ENCODE measurements at regions not wholly inside any gene's neighbourhood (a gene's known extent, or its start where the extent isn't known, plus 50 kb on each side); places are given as distances from the start of the nearest gene placed in this dataset.

GRCh38 chr17:77497578-77497934 lies 356.8 kb downstream of the SEC14L1 start:
- TF ChIP-seq CTCF (IDR thresholded peaks at IDR 0.05; ENCODE audit: low read depth, low read length) (no peak), EZH2phosphoT487 (IDR thresholded peaks at IDR 0.05; ENCODE audit: low read depth) (no peak)
- Histone ChIP-seq H3K4me3 (ENCODE audit: low read length) (no peak overlapping the region), H3K9me3 (ENCODE audit: insufficient read depth, low read length) (no peaks in the 10 kb centered on the region), H3K4me2 (ENCODE audit: low read length) (no peak overlapping the region), H3K27ac (ENCODE audit: low read length) (no peak overlapping the region), H4K20me1 (ENCODE audit: insufficient read depth, low read length) (0 out of 2 replicates have a peak, but pooled peaks cover 2% of the 10 kb centered on the region), H3K9ac (ENCODE audit: low read length) (no peak overlapping the region), H3K27me3 (ENCODE audit: low read depth, low read length) (no peaks in the 10 kb centered on the region), H3K4me1 (ENCODE audit: low read length) (no peaks in the 10 kb centered on the region), H3K79me2 (ENCODE audit: low read length) (no peaks in the 10 kb centered on the region), H3K36me3 (replicated peaks; ENCODE audit: low read depth, low read length) (no peaks in the 10 kb centered on the region), H2AFZ (ENCODE audit: low read depth, low read length) (no peak overlapping the region)

- H3K79me2 ChIP-seq (ENCODE audit: low read length): no peaks in the 10 kb centered on the region
- no peak overlapping the region for H3K4me2 ChIP-seq (ENCODE audit: low read length)
- no peak overlapping the region for H3K9ac ChIP-seq (ENCODE audit: low read length)
- no peaks in the 10 kb centered on the region for H3K9me3 ChIP-seq (ENCODE audit: insufficient read depth, low read length)
- H3K27me3 ChIP-seq (ENCODE audit: low read depth, low read length): no peaks in the 10 kb centered on the region
- H4K20me1 ChIP-seq (ENCODE audit: insufficient read depth, low read length): 0 out of 2 replicates have a peak, but pooled peaks cover 2% of the 10 kb centered on the region
- TF ChIP-seq EZH2phosphoT487 (IDR thresholded peaks at IDR 0.05; ENCODE audit: low read depth) (no peak), CTCF (IDR thresholded peaks at IDR 0.05; ENCODE audit: low read depth, low read length) (no peak)
- H3K4me3 ChIP-seq (ENCODE audit: low read length): no peak overlapping the region
- no peak overlapping the region for H2AFZ ChIP-seq (ENCODE audit: low read depth, low read length)
- no peaks in the 10 kb centered on the region for H3K4me1 ChIP-seq (ENCODE audit: low read length)
- no peaks in the 10 kb centered on the region for H3K36me3 ChIP-seq (replicated peaks; ENCODE audit: low read depth, low read length)
- no peak overlapping the region for H3K27ac ChIP-seq (ENCODE audit: low read length)
Observed at GRCh38 chr17:77498091-77498741, 357.4 kb downstream of the SEC14L1 start.

- no peak overlapping the region for H3K4me3 ChIP-seq (ENCODE audit: low read length)
- H3K4me2 ChIP-seq (ENCODE audit: low read length): no peak overlapping the region
- no peaks in the 10 kb centered on the region for H3K79me2 ChIP-seq (ENCODE audit: low read length)
- 0 out of 2 replicates have a peak, but pooled peaks cover 2% of the 10 kb centered on the region for H4K20me1 ChIP-seq (ENCODE audit: insufficient read depth, low read length)
- no peak overlapping the region for H3K27ac ChIP-seq (ENCODE audit: low read length)
- H3K9me3 ChIP-seq (ENCODE audit: insufficient read depth, low read length): no peaks in the 10 kb centered on the region
- H3K9ac ChIP-seq (ENCODE audit: low read length): no peak overlapping the region
- TF ChIP-seq EZH2phosphoT487 (IDR thresholded peaks at IDR 0.05; ENCODE audit: low read depth): no peak
- TF ChIP-seq CTCF (IDR thresholded peaks at IDR 0.05; ENCODE audit: low read depth, low read length): no peak
- H2AFZ ChIP-seq (ENCODE audit: low read depth, low read length): no peak overlapping the region
- H3K4me1 ChIP-seq (ENCODE audit: low read length): no peaks in the 10 kb centered on the region
- H3K36me3 ChIP-seq (replicated peaks; ENCODE audit: low read depth, low read length): no peaks in the 10 kb centered on the region
- no peaks in the 10 kb centered on the region for H3K27me3 ChIP-seq (ENCODE audit: low read depth, low read length)
Observed at GRCh38 chr17:77498791-77499698, 358.3 kb downstream of the SEC14L1 start.

GRCh38 chr17:77499699-77500435 lies 359.1 kb downstream of the SEC14L1 start:
- H3K9me3 ChIP-seq (ENCODE audit: insufficient read depth, low read length): no peaks in the 10 kb centered on the region
- no peaks in the 10 kb centered on the region for H3K27me3 ChIP-seq (ENCODE audit: low read depth, low read length)
- no peak overlapping the region for H3K9ac ChIP-seq (ENCODE audit: low read length)
- no peak overlapping the region for H3K4me3 ChIP-seq (ENCODE audit: low read length)
- no peak overlapping the region for H3K27ac ChIP-seq (ENCODE audit: low read length)
- no peaks in the 10 kb centered on the region for H3K36me3 ChIP-seq (replicated peaks; ENCODE audit: low read depth, low read length)
- H3K4me2 ChIP-seq (ENCODE audit: low read length): no peak overlapping the region
- no peaks in the 10 kb centered on the region for H3K4me1 ChIP-seq (ENCODE audit: low read length)
- no peaks in the 10 kb centered on the region for H4K20me1 ChIP-seq (ENCODE audit: insufficient read depth, low read length)
- TF ChIP-seq EZH2phosphoT487 (IDR thresholded peaks at IDR 0.05; ENCODE audit: low read depth): no peak
- no peak for TF ChIP-seq CTCF (IDR thresholded peaks at IDR 0.05; ENCODE audit: low read depth, low read length)
- no peak overlapping the region for H2AFZ ChIP-seq (ENCODE audit: low read depth, low read length)
- H3K79me2 ChIP-seq (ENCODE audit: low read length): no peaks in the 10 kb centered on the region

All from OCI-LY3 (cell line).